ENCODE measurements at regions not wholly inside any gene's neighbourhood (a gene's known extent, or its start where the extent isn't known, plus 50 kb on each side); places are given as distances from the start of the nearest gene placed in this dataset.

GRCh38 chr5:68953875-68954617 lies 139.8 kb upstream of the SLC30A5 start (continued):
- TF ChIP-seq REST (IDR thresholded peaks at IDR 0.05; ENCODE audit: unreplicated experiment) = no peak

- H3K4me2 ChIP-seq = no peak overlapping the region
- Mint-ChIP-seq H3K4me3 (no peak overlapping the region), H3K4me1 (peaks cover 7% of the 10 kb centered on the region; the same call in 2 of the 3 replicates), H3K27me3 (ENCODE audit: insufficient read depth, low read depth, poor library complexity) (peaks cover 2% of the 10 kb centered on the region), H3K27ac (no peak overlapping the region), H3K36me3 (ENCODE audit: low read depth) (no peaks in the 10 kb centered on the region), H3K9me3 (no peaks in the 10 kb centered on the region)
- ATAC-seq (no peak), DNase-seq (ENCODE audit: low spot score) (no peak)
- H3K9me2 ChIP-seq (ENCODE audit: insufficient read depth) = 0 out of 2 replicates have a peak, but pooled peaks cover 4% of the 10 kb centered on the region
- no peaks in the 10 kb centered on the region for H3K4me1 ChIP-seq (ENCODE audit: insufficient read depth)
- H3K36me3 ChIP-seq (ENCODE audit: insufficient read depth) = no peaks in the 10 kb centered on the region
- no peak overlapping the region for H3K4me3 ChIP-seq
- no peaks in the 10 kb centered on the region for H3K27me3 ChIP-seq (ENCODE audit: insufficient read depth)
- no peaks in the 10 kb centered on the region for H3F3A ChIP-seq (replicated peaks; ENCODE audit: low read depth)
- H2AFZ ChIP-seq = no peak overlapping the region
- H3K27ac ChIP-seq (ENCODE audit: low read depth) = no peak overlapping the region
- no peaks in the 10 kb centered on the region for H3K79me2 ChIP-seq (replicated peaks; ENCODE audit: insufficient read depth)
- no peaks in the 10 kb centered on the region for H4K20me1 ChIP-seq (replicated peaks; ENCODE audit: insufficient read depth)
- no peak for TF ChIP-seq NANOG (IDR thresholded peaks at IDR 0.05; ENCODE audit: borderline replicate concordance)
- TF ChIP-seq ZNF114 (CRISPR knock-in tag; IDR thresholded peaks at IDR 0.05) = no peak
- TF ChIP-seq EZH2 (IDR thresholded peaks at IDR 0.05; ENCODE audit: low read depth, unreplicated experiment) = no peak
- TF ChIP-seq CREB1 (CRISPR knock-in tag; IDR thresholded peaks at IDR 0.05; ENCODE audit: low read depth) = no peak
- no peak for TF ChIP-seq REST (IDR thresholded peaks at IDR 0.05; ENCODE audit: unreplicated experiment)
- TF ChIP-seq ZNF331 (CRISPR knock-in tag; IDR thresholded peaks at IDR 0.05; ENCODE audit: low read depth) = no peak
- TF ChIP-seq ETS1 (IDR thresholded peaks at IDR 0.05) = no peak
- TF ChIP-seq POLR2AphosphoS5 (IDR thresholded peaks at IDR 0.05; ENCODE audit: low read depth) = no peak
- TF ChIP-seq ZNF462 (CRISPR knock-in tag; IDR thresholded peaks at IDR 0.05) = no peak
- no peak for TF ChIP-seq EZH2phosphoT487 (IDR thresholded peaks at IDR 0.05; ENCODE audit: unreplicated experiment)
- TF ChIP-seq JUNB (IDR thresholded peaks at IDR 0.05; ENCODE audit: unreplicated experiment) = no peak
Observed at GRCh38 chr5:68954618-68954910, 139.2 kb upstream of the SLC30A5 start.

Data from GM23338 (cell line).